ENCODE measurements at regions not wholly inside any gene's neighbourhood (a gene's known extent, or its start where the extent isn't known, plus 50 kb on each side); places are given as distances from the start of the nearest gene placed in this dataset.
"Not testable (repeated sequence)": the region's sequence is repeated elsewhere in the genome, so short reads cannot be mapped to it uniquely, and the experiment has no call there.

DNA sequence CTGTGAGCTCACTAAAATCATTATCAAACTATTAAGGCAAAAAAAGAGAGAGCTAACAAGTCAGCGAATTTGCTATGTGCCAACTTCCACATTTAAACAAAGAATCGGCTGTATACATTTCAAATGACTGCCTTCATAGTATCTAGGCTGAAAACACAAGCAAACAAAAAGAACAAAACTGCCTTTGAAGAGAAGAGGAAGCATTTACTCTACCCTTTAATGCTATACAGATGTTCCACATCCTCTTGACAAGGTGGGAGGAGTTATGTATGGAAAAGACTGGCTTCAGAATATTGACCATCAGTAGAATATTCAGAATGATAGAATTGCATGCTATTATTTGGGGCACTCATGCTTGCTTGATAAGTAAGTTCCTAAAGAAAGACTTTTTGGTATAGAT is 741.7 kb downstream of the PLCL1 start:
- no peak for DNase-seq
- intact Hi-C loops (cut with DNase I), result no loop called here

DNA sequence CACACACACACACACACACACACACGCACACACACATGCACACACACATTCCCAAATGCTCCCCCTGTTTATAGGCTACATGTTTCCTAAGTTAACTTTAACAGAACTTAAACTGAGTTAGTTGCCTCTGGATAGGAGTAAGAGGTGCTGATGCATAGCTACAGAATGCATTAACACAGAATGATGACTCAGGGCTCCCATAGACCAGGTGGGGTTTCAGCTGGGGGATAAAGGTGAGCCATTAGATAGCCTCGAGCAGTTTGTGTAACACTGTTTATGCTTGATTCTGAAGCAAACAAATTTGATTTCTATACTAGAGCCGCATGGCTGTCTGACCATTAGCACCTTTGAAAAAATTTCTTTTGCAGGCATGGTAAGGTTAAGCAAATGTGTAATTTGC is 741.0 kb downstream of the PLCL1 start:
- no peak for DNase-seq
- intact Hi-C loops (cut with DNase I), result no loop called here

DNA sequence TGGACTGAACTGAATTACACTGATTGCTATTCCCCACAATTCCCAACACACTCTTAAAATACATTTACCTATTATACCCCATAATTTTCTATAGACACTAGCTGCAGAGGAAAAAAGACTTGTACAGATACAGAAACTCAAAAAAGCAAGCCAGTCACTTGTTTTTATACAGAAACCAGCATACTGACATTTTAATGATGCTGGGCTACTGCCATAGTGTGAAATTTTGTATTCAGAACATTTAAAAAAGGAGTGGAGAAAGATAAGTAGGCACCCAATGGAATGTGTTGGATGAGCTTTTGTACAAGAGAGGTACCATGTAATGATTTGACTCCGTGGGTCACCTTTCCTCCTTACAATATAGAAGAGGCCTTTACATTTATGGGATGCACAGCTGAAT is 740.1 kb downstream of the PLCL1 start:
- no peak for DNase-seq
- intact Hi-C loops (cut with DNase I), result no loop called here

DNA sequence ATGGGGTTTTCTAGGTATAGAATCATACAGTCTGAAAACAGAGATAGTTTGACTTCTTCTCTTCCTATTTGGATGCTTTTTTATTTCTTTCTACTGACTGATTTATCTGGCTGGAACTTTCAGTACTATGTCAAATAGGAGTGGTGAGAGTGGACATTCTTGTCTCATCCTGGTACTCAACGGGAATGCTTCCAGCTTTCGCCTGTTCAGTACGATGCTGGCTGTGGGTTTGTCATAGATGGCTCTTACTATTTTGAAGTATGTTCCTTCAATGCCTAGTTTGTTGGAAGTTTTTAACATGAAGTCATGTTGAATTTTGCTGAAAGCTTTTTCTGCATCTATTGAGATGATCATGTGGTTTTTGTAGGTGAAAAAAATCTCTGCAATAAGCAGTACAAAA is 730.4 kb downstream of the PLCL1 start:
- no peak for DNase-seq
- intact Hi-C loops (cut with DNase I), result no loop called here

DNA sequence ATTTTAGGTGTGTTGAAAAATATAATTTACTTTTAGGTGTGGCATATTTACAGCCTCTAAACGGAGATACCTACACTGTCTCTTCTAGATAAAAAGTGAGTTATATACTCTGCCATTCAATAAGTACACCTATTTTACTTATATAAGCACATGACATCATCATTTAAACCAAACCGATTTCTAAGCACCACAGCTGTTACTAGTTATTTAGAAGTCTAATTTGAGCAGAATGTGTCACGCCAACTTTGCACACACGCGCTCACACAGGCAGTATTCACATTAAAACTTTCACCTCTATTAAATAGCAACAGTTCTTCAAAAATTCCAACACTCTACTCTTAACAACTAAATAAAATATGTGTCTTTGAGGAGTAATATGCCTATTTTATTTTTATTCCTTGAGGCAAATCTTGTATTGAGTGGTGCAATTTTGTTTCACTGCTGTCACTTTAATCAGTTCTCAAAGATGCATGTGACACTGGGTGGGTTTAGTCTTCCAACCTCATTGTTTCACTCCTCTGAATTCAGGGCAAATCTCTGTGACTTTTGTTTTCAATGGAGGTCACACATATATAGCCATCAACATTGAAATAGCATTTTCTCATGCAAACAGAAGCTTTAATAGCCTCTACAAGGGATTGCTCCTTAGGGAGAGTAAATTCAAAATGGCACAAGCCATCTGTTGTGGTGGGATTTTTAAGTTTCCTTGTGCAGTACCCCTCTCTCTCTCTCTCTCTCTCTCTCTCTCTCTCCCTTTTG is 721.0 kb downstream of the PLCL1 start:
- intact Hi-C loops (cut with DNase I), result no loop called here
- no peak for DNase-seq

DNA sequence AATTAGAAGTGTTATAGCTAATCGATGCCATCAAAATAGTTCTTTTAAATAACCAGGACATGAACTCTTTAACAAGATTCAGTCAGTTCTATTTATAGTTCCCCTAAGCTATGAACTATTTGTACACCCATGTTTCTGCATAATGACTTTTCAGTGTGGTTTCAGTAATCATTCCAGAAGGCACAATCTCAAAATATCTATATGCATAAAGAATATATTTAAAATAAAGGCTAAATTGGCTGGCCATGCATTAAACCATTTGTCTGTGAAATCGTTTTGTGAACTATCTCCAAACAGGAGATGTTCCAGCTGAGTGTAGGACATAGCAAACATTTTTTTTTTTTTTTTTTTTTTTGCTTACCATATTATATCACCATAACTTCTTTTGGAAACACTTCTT is 719.3 kb downstream of the PLCL1 start:
- intact Hi-C loops (cut with DNase I), result no loop called here
- DNase-seq, result no peak

DNA sequence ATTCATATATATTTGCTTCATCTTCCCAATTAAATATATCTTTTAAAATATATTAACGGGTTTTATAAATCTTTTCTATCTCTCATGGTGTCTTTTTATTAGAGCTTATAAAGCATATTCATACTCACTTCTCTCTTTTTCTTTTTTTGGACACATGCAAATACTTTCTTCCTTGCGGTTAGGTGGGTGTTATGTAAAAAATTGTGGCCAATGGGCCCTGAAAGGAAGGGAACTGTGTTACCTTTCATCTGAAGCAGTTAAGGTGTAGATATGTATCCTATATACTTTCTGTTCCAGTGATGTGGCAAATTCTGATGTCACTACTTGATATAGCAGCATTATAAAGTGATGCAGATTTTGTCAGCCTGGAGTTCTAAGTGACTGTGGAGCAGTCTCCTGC is 714.5 kb downstream of the PLCL1 start:
- intact Hi-C loops (cut with DNase I), result no loop called here

DNA sequence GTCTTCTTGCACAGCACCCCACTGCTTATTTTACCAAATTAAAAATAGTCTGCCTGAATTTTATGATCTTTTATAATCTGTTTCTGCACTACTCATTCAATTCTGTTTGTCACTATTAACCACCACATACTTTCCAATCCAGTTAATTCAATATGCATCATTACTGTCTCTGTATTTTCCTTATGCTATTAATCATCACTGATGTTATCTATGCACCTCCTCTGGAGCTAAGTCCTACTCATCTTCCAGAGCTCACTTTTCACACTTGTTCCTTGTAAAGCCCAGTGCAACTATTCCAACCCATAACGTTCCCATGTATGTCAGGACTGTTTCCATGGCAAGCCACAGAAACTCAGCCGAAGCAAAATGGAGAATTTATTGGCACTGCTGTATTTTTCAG is 713.6 kb downstream of the PLCL1 start:
- intact Hi-C loops (cut with DNase I), result no loop called here
- no peak for DNase-seq

More for the DNA sequence above, 714.5 kb downstream of the PLCL1 start:
- DNase-seq, result no peak

DNA sequence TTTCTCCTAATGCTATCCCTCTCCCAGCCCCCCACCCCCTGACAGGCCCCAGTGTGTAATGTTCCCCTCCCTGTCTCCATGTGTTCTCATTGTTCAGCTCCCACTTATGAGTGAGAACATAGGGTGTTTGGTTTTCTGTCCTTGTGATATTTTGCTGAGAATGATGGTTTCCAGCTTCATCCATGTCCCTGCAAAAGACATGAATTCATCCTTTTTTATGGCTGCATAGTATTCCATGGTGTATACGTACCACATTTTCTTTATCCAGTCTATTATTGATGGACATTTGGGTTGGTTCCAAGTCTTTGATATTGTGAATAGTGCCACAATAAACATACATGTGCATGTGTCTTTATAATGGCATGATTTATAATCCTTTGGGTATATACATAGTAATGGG is 704.2 kb downstream of the PLCL1 start:
- intact Hi-C loops (cut with DNase I); DNase-seq: not testable (repeated sequence)

DNA sequence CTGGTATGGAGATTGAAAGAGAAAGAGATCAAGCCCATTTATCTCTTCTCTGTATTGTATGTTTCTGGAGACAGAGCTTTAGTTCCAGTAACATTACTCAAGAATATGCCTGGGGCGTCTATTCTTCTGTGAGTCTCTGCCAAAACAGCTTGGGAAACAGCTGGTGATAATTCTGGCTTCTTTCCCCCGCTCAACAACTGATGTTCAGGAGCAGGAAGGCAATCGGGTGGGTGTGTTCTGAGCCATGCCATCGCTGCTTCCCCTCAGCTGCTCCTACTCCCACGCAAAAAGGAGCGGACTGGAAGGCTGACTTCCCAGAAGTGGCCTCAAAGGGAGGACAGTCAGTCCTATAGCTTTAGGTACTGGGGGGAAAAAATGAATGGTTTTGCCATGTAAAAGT is 695.1 kb downstream of the PLCL1 start:
- DNase-seq, result peak in 9 of 10 donors; percentile 7 to 88 (median 46)
- intact Hi-C loops (cut with DNase I), result no loop called here

DNA sequence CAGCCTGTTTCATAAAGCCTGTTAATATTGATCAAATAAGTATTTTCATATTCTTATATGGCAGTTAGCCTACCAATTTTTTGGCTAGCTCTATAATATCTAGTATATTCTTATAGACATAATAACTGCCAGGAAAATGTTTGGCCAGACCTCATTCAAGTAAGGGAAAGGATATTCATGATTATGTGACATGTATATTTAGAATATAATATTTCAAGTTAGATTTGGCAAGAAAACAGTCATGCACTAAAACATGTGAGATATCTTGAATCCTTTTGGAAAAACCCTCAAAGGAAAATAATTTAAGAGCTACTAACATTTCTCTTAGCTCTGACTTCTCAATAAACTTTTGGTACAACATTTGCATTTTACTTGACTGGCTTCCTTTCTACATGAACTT is 694.1 kb downstream of the PLCL1 start:
- no peak for DNase-seq
- intact Hi-C loops (cut with DNase I), result no loop called here

DNA sequence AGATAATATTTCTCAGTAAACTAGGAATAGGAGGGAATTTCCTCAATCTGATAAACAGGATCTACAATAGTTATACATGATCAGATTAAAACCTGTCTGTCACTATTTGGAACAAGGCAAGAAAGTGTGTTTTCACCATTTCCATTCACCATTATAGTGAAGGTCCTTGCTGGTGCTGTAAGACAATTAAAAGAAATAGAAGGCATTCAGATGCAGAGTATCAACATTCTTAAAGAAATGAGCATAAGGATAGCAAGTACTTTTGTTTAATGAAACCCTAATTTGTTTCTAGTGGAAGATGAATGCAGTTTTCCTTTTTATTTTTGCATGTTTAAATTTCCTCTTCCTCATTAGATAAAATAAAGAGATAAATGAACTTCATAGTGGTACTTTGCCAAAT is 693.7 kb downstream of the PLCL1 start:
- no peak for DNase-seq
- intact Hi-C loops (cut with DNase I), result no loop called here

DNA sequence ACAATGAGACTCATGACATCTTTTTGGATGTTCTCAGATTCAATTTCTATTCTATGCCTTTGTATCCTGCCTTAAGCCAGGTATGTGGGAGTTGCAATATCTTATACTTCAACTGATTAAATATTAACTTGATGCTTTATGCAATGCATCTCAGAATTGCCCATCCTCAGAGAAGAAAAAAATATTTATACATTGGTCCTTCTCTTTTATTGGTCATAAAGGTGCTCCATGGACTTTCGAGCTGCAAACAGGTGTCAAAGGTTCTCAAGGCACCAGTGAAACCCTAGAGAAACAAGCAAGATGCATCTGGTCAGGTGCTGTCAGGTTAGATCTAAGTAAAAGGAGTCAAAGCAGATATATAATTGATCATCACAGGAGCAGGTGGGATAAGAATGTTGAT is 690.5 kb downstream of the PLCL1 start:
- intact Hi-C loops (cut with DNase I), result no loop called here
- DNase-seq, result no peak

DNA sequence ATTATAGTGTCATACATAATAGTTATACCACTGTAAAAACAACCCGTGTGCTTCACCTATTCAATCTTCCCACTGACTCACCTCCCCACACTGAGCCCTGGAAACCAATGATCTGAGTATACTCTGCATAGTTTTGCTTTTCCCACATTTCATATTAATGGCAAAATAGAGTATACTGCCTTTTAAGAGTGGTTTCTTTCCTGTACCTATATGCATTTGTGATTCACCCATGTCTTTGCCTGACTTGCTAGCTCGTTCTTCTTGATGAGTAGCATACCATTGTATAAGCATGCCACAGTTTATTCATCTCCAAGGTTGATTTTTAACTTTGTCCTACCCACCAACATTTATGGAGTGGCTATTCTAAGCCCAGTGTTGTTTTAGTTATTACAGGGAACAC is 686.4 kb downstream of the PLCL1 start:
- no peak for DNase-seq
- intact Hi-C loops (cut with DNase I), result no loop called here

DNA sequence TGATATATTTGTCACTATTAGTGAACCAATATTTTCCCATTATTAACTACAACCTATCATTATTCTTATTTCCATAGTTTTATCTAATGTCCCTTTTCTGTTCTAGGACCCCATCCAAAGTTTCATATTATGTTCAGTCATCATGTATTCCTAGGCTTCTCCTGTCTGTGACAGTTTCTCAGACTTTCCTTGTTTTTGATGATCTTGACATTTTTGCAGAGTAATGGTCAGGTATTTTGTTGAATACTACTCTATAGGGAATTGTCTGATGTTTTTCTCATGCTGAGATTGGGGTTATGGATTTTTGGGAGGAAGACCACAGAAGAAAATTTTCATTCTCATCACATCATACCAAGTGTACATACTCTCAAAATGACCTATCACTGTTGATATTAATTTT is 684.6 kb downstream of the PLCL1 start:
- intact Hi-C loops (cut with DNase I), result no loop called here
- DNase-seq, result no peak

DNA sequence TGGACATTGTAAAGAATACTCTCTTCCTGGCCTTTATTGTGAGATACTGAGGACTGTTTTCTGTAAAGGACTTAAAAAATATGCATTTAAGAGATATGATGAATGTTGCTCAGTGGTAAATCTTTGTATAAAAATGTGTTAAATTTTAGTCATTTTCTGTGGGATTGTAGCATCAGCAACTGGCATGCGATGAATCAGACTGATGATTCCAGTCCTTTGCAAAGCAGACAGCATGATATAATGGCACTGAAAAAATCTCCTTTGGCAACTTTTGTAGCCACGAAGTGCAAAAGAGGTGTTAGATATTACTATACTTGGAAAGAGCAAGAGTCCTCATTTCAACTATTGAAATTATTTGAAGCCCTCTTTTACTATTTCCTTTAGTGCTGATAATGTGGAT is 678.7 kb downstream of the PLCL1 start:
- intact Hi-C loops (cut with DNase I), result no loop called here
- DNase-seq, result no peak

DNA sequence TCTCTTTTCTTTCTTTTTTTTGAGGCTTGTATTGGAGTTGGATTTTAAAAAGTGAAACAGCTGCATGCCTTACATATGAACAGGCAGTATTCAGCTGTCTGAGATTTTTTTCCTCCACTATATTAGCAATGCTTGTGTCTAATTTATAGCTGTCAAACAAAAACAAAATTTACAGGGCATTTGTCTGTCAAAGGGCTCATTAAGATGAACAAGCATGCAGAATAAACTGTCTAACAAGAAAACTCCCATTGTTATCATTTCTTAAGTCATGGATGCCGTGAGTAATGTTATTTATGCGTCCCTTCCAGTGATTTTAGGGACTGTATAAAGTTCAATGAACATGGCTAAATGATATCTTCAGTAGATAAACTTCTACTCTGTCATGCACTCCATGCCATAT is 674.7 kb downstream of the PLCL1 start:
- intact Hi-C loops (cut with DNase I), result no loop called here
- DNase-seq, result no peak

DNA sequence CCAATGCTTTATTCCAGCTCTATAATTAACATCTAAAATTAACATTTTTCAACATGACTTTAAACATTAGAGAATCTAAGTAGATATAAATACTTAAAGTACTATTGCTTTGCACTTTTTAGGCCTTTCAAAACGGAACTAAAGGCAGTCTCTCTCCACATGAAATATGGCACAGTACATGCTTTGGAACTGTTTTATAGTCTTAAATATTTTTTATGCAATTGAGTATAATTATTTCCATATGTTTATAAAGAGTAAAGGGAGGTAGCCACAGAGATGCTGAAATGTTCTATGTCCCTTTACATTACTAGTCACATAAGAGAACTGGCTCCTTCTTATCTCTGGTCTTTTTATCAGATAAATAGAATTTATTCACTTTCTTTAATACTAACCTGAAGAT is 674.0 kb downstream of the PLCL1 start:
- intact Hi-C loops (cut with DNase I), result no loop called here
- no peak for DNase-seq

DNA sequence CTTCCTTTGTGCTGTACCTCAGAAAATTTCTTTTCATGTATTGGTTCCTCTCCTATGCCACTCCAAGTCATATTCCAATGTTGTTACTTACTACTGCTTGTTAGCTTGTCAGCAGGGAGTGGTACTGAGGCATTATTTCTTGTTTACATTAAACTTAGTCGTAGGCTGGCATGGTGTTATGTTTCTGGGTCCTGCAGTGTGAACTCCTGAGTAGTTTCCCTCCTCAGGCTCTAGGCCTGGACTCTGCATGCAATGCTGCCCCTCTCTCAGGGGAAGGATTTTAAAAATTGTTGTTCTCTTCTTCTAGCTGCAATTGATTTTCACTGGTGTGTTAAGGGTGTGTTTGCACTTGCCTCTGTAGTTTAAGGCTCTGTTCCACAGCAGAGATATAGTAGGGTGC is 671.6 kb downstream of the PLCL1 start:
- DNase-seq, result no peak
- intact Hi-C loops (cut with DNase I), result no loop called here

DNA sequence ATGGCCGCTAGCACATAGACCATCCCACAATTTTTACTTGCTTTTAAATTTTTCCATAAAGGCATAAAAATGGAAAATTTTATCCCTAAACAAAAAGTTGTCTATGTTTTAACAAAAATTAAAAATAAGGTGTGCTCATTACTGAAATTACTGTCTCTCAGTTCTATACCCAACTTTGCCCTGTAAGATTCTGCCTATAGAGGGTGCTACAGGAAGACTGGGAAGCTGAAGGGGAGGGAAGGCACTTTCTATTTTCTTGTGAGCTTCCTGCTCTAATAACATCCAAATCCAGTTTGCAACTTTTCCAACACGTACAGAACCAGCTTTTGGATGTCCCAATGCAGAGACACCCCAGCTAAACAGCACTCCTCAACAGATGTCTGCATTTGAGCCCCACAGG is 666.9 kb downstream of the PLCL1 start:
- DNase-seq, result no peak
- intact Hi-C loops (cut with DNase I), result no loop called here

DNA sequence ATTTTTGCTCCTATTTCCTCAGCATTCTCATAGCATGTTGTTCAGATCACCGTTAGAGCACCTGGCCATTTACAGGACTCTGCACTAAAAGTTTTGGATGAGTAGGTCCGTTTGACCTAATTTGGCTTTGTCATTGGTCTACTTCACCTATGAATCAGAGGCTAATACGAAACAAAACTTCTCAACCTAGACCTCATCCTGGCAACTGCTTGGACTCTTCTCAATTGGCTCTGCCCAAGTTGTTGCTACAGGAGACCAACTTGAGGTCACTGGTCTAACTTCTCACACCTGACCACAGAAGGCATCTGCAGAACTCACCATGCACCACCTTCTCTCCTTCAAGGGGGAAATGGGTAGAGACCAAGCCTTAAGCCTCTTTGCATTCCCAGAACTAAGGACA is 663.7 kb downstream of the PLCL1 start:
- intact Hi-C loops (cut with DNase I), result no loop called here
- DNase-seq, result no peak

DNA sequence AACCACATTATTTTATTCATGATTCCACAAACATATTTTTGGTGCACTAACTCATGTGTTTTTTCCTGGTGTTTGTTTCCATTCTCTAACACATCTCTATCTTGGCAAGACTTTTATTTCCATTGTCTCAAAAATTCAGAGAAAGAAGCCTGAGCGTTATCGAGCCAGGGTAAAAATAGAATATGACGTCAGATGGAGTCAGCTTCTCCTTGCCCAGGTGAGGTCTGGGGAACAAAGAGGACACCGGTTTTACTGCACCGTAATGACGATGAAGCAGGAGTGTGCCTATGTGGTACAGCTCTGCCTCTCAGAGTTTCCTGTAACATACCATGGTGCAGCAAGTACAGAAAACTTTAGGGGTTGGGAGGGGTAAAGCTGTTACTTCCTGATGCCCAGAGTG is 661.6 kb downstream of the PLCL1 start:
- no peak for DNase-seq
- intact Hi-C loops (cut with DNase I), result no loop called here

DNA sequence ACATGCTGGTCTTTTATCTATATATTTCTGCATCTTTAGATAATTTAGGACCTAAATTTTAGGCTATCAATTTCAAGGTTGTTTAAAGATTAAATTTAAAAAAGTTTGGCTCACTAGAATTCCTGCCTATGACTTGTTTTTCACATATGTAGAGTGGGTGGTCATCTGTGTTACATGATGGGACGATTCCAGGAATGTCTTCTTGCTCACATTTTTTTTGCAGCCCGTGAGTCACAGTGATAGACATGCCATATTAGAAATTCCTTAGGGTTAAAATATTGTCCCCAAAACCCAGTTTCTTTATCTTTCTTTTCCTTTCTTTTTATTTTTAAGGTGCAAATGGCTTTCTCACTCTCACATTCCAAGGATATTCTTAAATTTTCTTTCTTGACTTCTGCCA is 652.0 kb downstream of the PLCL1 start:
- DNase-seq, result no peak
- intact Hi-C loops (cut with DNase I), result no loop called here

All from posterior cingulate gyrus (tissue), 11 donors.